Activated T-cell treated with anti-CD3 and anti-CD28 coated beads, Interleukin-2, amount 50 U/mL, for 4 hours (primary cell): ENCODE measurements at regions not wholly inside any gene's neighbourhood (a gene's known extent, or its start where the extent isn't known, plus 50 kb on each side); places are given as distances from the start of the nearest gene placed in this dataset.

ENCODE experiments used
- ATAC-seq, 2 donors: fragments of 200-7000 bp; cut with Tn5 transposase; one replicate each; pipeline ENCODE4 v1.10.0; 2021
- DNase-seq: peaks from one replicate; pipeline ENCODE4 v3.0.0-alpha.2; 2020
- H3K27me3 Mint-ChIP-seq: one replicate; pipeline ENCODE4 v1.8.0; 2021; ENCODE audit warnings: low read depth, mixed read lengths
- H3K36me3 Mint-ChIP-seq: one replicate; pipeline ENCODE4 v1.8.0; 2022; ENCODE audit warnings: mixed read lengths; ENCODE audit not compliant: insufficient read depth
- H3K4me1 Mint-ChIP-seq: one replicate; pipeline ENCODE4 v1.8.0; 2021; ENCODE audit warnings: low read depth, mixed read lengths
- H3K4me3 Mint-ChIP-seq: one replicate; pipeline ENCODE4 v1.8.0; 2021; ENCODE audit warnings: mild to moderate bottlenecking, moderate library complexity, mixed read lengths
- H3K9me3 Mint-ChIP-seq: one replicate; pipeline ENCODE4 v1.8.0; 2021; ENCODE audit warnings: mixed read lengths

GRCh38 chr20:59530782-59531181 lies 73.6 kb upstream of the PHACTR3 start:
- ATAC-seq, result no peak

GRCh38 chr20:59537991-59538390 lies 66.3 kb upstream of the PHACTR3 start:
- Mint-ChIP-seq H3K27me3 (peaks cover 12% of the 10 kb centered on the region), H3K36me3 (peaks cover 3% of the 10 kb centered on the region), H3K4me3 (no peak overlapping the region), H3K4me1 (no peaks in the 10 kb centered on the region), H3K9me3 (peaks cover 18% of the 10 kb centered on the region)
- no peak for DNase-seq
- no peak for ATAC-seq

More at GRCh38 chr20:59530782-59531181, 73.6 kb upstream of the PHACTR3 start:
- Mint-ChIP-seq H3K9me3 (no peaks in the 10 kb centered on the region), H3K36me3 (no peaks in the 10 kb centered on the region), H3K4me3 (no peak overlapping the region), H3K4me1 (no peaks in the 10 kb centered on the region), H3K27me3 (peaks cover 13% of the 10 kb centered on the region)
- DNase-seq, result no peak

GRCh38 chr20:59547596-59547995 lies 56.7 kb upstream of the PHACTR3 start:
- no peaks in the 10 kb centered on the region for H3K4me1 Mint-ChIP-seq
- H3K9me3 Mint-ChIP-seq, result peaks cover 5% of the 10 kb centered on the region
- H3K27me3 Mint-ChIP-seq, result peaks cover 26% of the 10 kb centered on the region
- DNase-seq (no peak), ATAC-seq (no peak)
- H3K4me3 Mint-ChIP-seq, result no peak overlapping the region
- H3K36me3 Mint-ChIP-seq, result no peaks in the 10 kb centered on the region
